HFF-Myc (cell line): ENCODE measurements at regions not wholly inside any gene's neighbourhood (a gene's known extent, or its start where the extent isn't known, plus 50 kb on each side); places are given as distances from the start of the nearest gene placed in this dataset.

Experiments used
- DNase-seq: peaks from one replicate; pipeline ENCODE4 v3.0.0-alpha.2; 2011; ENCODE audit warnings: low read depth; ENCODE audit errors: extremely low read depth
- H3K4me3 ChIP-seq: replicated peaks from 2 replicates; pipeline ENCODE4 v1.5.1; 2011; ENCODE audit warnings: low read depth, mild to moderate bottlenecking, control low read depth, low read length
- TF ChIP-seq, protein P1 (sequence below): IDR thresholded peaks from 2 replicates; pipeline ENCODE4 v1.5.1; 2012; ENCODE audit warnings: mild to moderate bottlenecking, low read depth, low read length, control low read depth; ENCODE audit errors: missing control alignments

- TF ChIP-seq, protein P1, sequence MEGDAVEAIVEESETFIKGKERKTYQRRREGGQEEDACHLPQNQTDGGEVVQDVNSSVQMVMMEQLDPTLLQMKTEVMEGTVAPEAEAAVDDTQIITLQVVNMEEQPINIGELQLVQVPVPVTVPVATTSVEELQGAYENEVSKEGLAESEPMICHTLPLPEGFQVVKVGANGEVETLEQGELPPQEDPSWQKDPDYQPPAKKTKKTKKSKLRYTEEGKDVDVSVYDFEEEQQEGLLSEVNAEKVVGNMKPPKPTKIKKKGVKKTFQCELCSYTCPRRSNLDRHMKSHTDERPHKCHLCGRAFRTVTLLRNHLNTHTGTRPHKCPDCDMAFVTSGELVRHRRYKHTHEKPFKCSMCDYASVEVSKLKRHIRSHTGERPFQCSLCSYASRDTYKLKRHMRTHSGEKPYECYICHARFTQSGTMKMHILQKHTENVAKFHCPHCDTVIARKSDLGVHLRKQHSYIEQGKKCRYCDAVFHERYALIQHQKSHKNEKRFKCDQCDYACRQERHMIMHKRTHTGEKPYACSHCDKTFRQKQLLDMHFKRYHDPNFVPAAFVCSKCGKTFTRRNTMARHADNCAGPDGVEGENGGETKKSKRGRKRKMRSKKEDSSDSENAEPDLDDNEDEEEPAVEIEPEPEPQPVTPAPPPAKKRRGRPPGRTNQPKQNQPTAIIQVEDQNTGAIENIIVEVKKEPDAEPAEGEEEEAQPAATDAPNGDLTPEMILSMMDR, result no peak
- no peak for DNase-seq
Observed at GRCh38 chr7:22596763-22597400, 96.9 kb upstream of the STEAP1B start.

DNA sequence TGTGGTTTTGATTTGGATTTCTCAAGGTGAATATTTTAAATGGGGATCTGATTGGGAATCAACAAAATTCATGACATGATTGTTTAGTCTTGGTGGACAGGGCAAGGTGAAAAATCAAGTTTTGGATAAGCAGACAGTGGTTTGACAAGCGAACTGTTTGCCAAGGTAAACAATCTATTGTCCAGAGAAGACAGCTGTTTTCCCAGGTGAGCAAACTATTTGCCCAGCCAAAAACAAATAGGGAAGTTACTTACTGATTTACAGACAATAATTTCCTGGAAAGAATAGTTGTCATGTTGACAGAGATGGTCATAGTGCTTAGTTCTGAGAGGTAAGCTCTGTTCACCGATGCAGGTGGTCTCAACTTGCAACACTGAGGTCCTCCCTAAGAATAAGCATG is 94.0 kb upstream of the STEAP1B start:
- H3K4me3 ChIP-seq, result no peak overlapping the region
- TF ChIP-seq, protein P1, result no peak
- DNase-seq, result no peak

More at GRCh38 chr7:22596763-22597400, 96.9 kb upstream of the STEAP1B start:
- H3K4me3 ChIP-seq, result no peak overlapping the region

DNA sequence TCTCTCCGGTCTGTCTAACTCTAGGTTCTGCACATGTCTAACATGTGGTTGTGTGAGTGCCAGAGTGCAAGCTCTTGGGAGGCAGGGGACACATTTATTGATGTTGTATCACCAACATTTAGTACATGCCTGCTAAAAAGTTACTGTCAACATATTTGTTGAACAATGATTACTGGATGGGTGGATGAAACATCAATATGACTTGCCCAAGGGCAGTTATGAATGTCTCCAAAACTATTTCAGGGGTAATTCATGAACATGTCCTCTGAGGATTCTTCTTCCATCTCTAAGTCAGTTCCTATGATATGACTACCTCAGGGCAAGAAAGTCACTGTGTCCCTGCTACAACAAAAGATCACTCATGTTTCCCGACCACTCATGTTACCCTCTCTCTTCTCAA is 91.3 kb upstream of the STEAP1B start:
- DNase-seq, result no peak
- no peak overlapping the region for H3K4me3 ChIP-seq

DNA sequence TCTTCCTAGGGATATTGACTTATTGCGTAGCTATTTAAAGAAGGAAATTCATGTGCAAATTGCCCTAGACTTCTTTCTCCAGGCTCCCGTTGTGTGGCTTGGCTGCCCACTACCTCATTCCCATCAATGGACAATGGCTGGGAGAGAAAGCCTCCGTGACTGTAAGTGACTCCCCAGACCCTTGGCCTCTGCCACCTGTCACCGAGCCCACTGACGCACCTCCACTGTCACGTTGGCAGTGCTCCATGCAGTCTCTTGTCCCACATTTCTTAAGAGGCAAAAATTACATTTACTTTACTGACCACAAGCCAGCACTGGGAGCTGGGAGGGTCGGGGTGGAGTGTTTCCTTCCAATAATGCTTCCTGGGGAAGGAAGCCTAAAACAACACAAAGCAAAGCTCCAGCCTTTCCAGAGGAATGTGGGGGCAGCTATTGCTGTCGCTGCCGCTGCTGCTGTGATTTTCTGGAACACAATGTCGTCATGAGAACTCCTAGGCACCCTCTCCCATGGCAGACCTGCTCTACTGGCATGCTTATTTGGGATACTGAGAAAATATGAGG is 89.7 kb upstream of the STEAP1B start:
- no peak overlapping the region for H3K4me3 ChIP-seq
- no peak for DNase-seq
- TF ChIP-seq, protein P1, result no peak

More for the DNA sequence above, 91.3 kb upstream of the STEAP1B start:
- TF ChIP-seq, protein P1, result no peak

DNA sequence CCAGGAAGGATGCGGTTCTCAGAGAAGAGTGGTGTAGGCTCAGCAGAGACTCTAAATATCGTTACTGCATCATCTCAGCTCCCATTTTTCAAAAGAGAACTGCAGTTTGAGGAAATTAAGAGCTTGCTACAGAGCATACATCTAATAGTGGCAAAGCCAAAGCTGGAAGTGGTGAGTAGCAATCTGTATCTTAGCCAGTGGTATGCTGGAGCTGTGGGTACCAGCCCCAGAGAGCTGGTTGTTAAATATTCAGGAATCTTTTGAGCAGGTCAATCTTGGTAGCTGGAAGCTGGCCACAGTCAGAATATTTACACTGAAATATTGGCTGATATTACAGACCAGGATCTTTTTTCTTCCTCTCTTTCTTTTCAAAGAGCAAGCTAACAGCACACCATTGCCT is 88.4 kb upstream of the STEAP1B start:
- TF ChIP-seq, protein P1, result no peak
- DNase-seq, result no peak
- no peak overlapping the region for H3K4me3 ChIP-seq

GRCh38 chr7:22587322-22587721 is 87.3 kb upstream of the STEAP1B start:
- no peak overlapping the region for H3K4me3 ChIP-seq
- no peak for DNase-seq
- TF ChIP-seq, protein P1, result no peak

GRCh38 chr7:22586786-22587140 is 86.8 kb upstream of the STEAP1B start:
- TF ChIP-seq, protein P1, result peak; percentile 62
- DNase-seq, result no peak
- no peak overlapping the region for H3K4me3 ChIP-seq
